SKM-1 (cell line): ENCODE measurements at regions not wholly inside any gene's neighbourhood (a gene's known extent, or its start where the extent isn't known, plus 50 kb on each side); places are given as distances from the start of the nearest gene placed in this dataset.

Experiments used
- DNase-seq: peaks from one replicate; lab custom pipeline; 2025; ENCODE audit not compliant: unreplicated experiment; lab: John Stamatoyannopoulos, UW

- no peak for DNase-seq
Measured at GRCh38 chr3:45277636-45278035, 51.5 kb upstream of the TMEM158 start.

- DNase-seq = no peak
Measured at GRCh38 chr3:45280232-45280631, 54.1 kb upstream of the TMEM158 start.

GRCh38 chr3:45280971-45281370, 54.9 kb upstream of the TMEM158 start:
- DNase-seq = no peak

- DNase-seq = no peak
Measured at GRCh38 chr3:45283471-45283870, 57.4 kb upstream of the TMEM158 start.

GRCh38 chr3:45297331-45297730, 71.2 kb upstream of the TMEM158 start:
- DNase-seq = no peak

GRCh38 chr3:45302470-45302869, 76.4 kb upstream of the TMEM158 start:
- DNase-seq = no peak

GRCh38 chr3:45306406-45307008, 80.4 kb upstream of the TMEM158 start:
- no peak for DNase-seq

- no peak for DNase-seq
Measured at GRCh38 chr3:45309876-45310275, 78.5 kb upstream of the LARS2 start.

GRCh38 chr3:45311327-45311726, 77.0 kb upstream of the LARS2 start:
- DNase-seq = no peak

GRCh38 chr3:45311953-45312801, 76.2 kb upstream of the LARS2 start:
- DNase-seq = no peak

- DNase-seq = no peak
Measured at GRCh38 chr3:45312836-45313493, 75.4 kb upstream of the LARS2 start.

- no peak for DNase-seq
Measured at GRCh38 chr3:45313743-45314403, 74.5 kb upstream of the LARS2 start.

- DNase-seq = no peak
Measured at GRCh38 chr3:45317710-45318109, 70.7 kb upstream of the LARS2 start.

- DNase-seq = no peak
Measured at GRCh38 chr3:45318689-45319088, 69.7 kb upstream of the LARS2 start.

- no peak for DNase-seq
Measured at GRCh38 chr3:45319231-45319995, 69.0 kb upstream of the LARS2 start.

GRCh38 chr3:45319996-45320305, 68.4 kb upstream of the LARS2 start:
- no peak for DNase-seq

- DNase-seq = no peak
Measured at GRCh38 chr3:45320986-45321385, 67.4 kb upstream of the LARS2 start.

GRCh38 chr3:45321607-45322391, 66.6 kb upstream of the LARS2 start:
- DNase-seq = no peak

- no peak for DNase-seq
Measured at GRCh38 chr3:45322616-45323015, 65.8 kb upstream of the LARS2 start.

GRCh38 chr3:45325676-45326075, 62.7 kb upstream of the LARS2 start:
- DNase-seq = no peak
